ENCODE measurements at regions not wholly inside any gene's neighbourhood (a gene's known extent, or its start where the extent isn't known, plus 50 kb on each side); places are given as distances from the start of the nearest gene placed in this dataset.

- no peak for TF ChIP-seq CTCF (IDR thresholded peaks at IDR 0.05)
- no peaks in the 10 kb centered on the region for H3K4me1 ChIP-seq (ENCODE audit: low read depth)
- no peaks in the 10 kb centered on the region for H3K9me3 ChIP-seq
- ATAC-seq (no peak), DNase-seq (no peak)
- H3K36me3 ChIP-seq (ENCODE audit: low read depth), result no peaks in the 10 kb centered on the region
- H3K4me3 ChIP-seq, result no peak overlapping the region
- intact Hi-C loops (cut with DNase I, micrococcal nuclease), result no loop called here
Observed at GRCh38 chr3:164467007-164467406, 611.3 kb downstream of the SI start.

GRCh38 chr3:164465172-164465571, 613.1 kb downstream of the SI start:
- H3K36me3 ChIP-seq (ENCODE audit: low read depth), result no peaks in the 10 kb centered on the region
- H3K4me1 ChIP-seq (ENCODE audit: low read depth), result no peaks in the 10 kb centered on the region
- H3K9me3 ChIP-seq, result no peaks in the 10 kb centered on the region
- no peak overlapping the region for H3K4me3 ChIP-seq
- ATAC-seq, result no peak
- intact Hi-C loops (cut with DNase I, micrococcal nuclease), result no loop called here
- DNase-seq, result no peak
- TF ChIP-seq CTCF (IDR thresholded peaks at IDR 0.05), result no peak

GRCh38 chr3:164460851-164461250, 617.4 kb downstream of the SI start:
- H3K9me3 ChIP-seq, result no peaks in the 10 kb centered on the region
- intact Hi-C loops (cut with DNase I, micrococcal nuclease), result no loop called here
- no peaks in the 10 kb centered on the region for H3K36me3 ChIP-seq (ENCODE audit: low read depth)
- H3K4me1 ChIP-seq (ENCODE audit: low read depth), result no peaks in the 10 kb centered on the region
- no peak overlapping the region for H3K4me3 ChIP-seq
- ATAC-seq (no peak), DNase-seq (no peak)
- no peak for TF ChIP-seq CTCF (IDR thresholded peaks at IDR 0.05)

- ATAC-seq, result no peak
- Histone ChIP-seq H3K4me1 (ENCODE audit: low read depth) (no peaks in the 10 kb centered on the region), H3K9me3 (no peaks in the 10 kb centered on the region), H3K4me3 (no peak overlapping the region), H3K36me3 (ENCODE audit: low read depth) (no peaks in the 10 kb centered on the region)
- no peak for TF ChIP-seq CTCF (IDR thresholded peaks at IDR 0.05)
- intact Hi-C loops (cut with DNase I, micrococcal nuclease), result no loop called here
- DNase-seq, result no peak
Observed at GRCh38 chr3:164459521-164460151, 618.7 kb downstream of the SI start.

GRCh38 chr3:164458986-164459385, 619.3 kb downstream of the SI start:
- TF ChIP-seq CTCF (IDR thresholded peaks at IDR 0.05), result no peak
- H3K4me3 ChIP-seq, result no peak overlapping the region
- DNase-seq (no peak), ATAC-seq (no peak)
- intact Hi-C loops (cut with DNase I, micrococcal nuclease), result no loop called here
- no peaks in the 10 kb centered on the region for H3K9me3 ChIP-seq
- no peaks in the 10 kb centered on the region for H3K4me1 ChIP-seq (ENCODE audit: low read depth)
- H3K36me3 ChIP-seq (ENCODE audit: low read depth), result no peaks in the 10 kb centered on the region

- Histone ChIP-seq H3K4me1 (ENCODE audit: low read depth) (no peaks in the 10 kb centered on the region), H3K36me3 (ENCODE audit: low read depth) (no peaks in the 10 kb centered on the region), H3K4me3 (no peak overlapping the region), H3K9me3 (no peaks in the 10 kb centered on the region)
- no peak for TF ChIP-seq CTCF (IDR thresholded peaks at IDR 0.05)
- no peak for ATAC-seq
- no peak for DNase-seq
- intact Hi-C loops (cut with DNase I, micrococcal nuclease), result no loop called here
Observed at GRCh38 chr3:164453714-164454113, 624.6 kb downstream of the SI start.
